NCI-H226 (cell line): ENCODE measurements at regions not wholly inside any gene's neighbourhood (a gene's known extent, or its start where the extent isn't known, plus 50 kb on each side); places are given as distances from the start of the nearest gene placed in this dataset.
"Not testable (repeated sequence)": the region's sequence is repeated elsewhere in the genome, so short reads cannot be mapped to it uniquely, and the experiment has no call there.

Source experiments
- DNase-seq: peaks from one replicate; pipeline ENCODE4 v3.0.0-alpha.2; 2015

DNA sequence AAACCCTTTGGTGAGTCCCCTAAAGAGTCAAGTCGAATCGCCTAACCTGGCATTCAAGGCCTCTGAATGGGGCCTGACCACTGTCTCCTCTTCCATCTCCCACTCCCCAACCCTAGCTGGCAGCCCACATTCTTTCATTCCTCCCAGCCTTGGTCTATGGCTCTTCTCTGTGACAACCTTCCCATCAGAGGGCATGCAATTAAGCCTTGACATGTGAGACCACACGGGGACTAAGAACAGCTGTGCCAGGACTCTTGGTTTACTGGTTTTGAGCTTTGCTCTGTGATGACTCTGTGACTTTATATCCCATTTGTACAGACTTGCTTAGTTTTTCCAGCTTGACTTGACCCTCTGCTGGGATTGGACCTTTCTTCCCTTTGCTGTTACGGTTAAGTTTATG, 116.6 kb downstream of the BUB3 start:
- no peak for DNase-seq

DNA sequence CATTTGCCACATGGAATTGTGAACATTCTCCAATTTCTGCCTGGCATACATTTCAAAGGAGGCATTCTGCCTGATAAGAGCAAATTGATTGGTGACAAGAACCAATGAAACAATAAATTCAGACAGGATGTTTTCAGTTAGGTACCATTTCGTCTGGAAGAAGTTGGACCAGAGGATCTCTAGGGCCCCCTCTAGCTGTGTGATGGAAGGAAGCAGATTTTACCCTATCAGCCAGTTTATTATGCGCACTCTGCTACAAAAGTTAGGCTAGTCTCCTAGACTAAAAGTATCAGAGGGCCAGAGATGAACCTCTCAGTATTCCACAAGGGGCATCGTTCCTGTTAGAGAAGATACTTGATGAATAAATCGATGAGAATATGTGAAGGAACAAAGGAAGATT, 118.0 kb downstream of the BUB3 start:
- DNase-seq = no peak

GRCh38 chr10:123274306-123275135, 120.3 kb downstream of the BUB3 start:
- no peak for DNase-seq

DNA sequence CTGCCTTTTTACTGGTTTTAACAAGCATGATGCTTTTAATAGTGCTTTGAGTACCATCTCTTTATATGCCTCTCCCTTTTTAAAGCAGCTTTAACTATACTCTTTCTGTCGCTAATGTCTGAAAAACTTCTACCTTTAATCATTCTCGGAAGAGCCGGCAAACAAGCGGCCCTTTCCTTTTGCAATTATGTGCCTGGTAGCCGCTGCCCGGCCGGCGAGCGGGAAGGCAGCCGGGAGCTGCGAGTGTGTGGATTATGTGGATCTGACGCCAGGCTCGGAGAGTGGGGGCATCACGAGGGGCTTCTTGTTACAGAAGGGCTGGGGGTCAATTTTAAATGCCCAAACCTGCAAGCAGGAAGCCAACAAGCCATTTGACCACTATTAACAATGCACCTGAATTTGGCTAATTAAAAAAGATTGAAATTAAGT, 120.9 kb downstream of the BUB3 start:
- DNase-seq = no peak

GRCh38 chr10:123278445-123278844, 124.2 kb downstream of the BUB3 start:
- DNase-seq = no peak

DNA sequence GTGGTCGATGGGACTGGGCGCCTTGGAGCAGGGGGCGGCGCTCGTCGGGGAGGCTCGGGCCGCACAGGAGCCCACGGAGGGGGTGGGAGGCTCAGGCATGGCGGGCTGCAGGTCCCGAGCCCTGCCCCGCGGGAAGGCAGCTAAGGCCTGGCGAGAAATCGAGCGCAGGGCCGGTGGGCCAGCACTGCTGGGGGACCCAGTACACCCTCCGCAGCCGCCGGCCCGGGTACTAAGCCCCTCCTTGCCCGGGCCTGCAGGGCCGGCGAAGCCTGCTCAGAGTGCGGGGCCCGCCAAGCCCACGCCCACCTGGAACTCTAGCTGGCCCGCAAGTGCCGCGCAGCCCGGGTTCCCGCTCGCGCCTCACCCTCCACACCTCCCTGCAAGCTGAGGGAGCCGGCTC, 129.2 kb downstream of the BUB3 start:
- not testable (repeated sequence) for DNase-seq

DNA sequence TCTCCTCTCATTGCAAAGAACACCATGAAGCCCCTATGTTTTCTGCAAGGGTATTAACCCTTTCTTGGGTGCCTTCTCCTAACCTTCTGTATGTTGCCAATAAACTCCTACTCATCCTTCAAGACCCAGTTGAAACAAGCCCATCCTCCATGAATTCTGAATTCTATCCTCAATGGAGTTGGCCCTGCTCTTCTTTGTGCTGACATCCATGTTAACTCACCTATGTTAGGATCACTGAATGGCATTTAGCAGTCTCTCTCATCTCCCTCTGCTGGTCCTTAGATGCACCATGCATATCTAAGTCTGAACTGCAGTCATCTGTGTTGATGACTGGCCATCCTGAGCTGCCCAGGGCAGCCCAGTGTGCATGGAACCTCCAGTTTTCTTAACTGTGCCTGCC, 129.8 kb downstream of the BUB3 start:
- DNase-seq = no peak

- DNase-seq = peak; percentile 85
Measured at GRCh38 chr10:123287594-123288247, 133.5 kb downstream of the BUB3 start.

DNA sequence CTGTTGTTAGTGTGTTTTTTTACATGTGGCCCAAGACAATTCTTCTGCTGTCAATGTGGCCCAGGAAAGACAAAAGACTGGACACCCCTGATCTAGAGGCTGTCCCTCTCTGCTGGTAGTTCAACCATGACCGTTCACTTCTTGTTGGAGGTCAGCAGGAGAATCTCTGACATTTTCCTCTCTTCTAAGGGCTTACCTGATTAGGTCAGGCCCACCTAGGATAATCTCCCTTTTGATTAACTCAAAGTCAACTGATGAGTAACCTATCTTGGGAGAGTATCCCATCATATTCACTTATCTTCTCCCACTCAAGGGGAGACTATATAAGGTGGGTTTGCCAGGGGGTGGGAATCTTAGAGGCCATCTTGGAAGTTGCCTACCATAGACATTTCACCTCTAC, 135.2 kb downstream of the BUB3 start:
- no peak for DNase-seq

DNA sequence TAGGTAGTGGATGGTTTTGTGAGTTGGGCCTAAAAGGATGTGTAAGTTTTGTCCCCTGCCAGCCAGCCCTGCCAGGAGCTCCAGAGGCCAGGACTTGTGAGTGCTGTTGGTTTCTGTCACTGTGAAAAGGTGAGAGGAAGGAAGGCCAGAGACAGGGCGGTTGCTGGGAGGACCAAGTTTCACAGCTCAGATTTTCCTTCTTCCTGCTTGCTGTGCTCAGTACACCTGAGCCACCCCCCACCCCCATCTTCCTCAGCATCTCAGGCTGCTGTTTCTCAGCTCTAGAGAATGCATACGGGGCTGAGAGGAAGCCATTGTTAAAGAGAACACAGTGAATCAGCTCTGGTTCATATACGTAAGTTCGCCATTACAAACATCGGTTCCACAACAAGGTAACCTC, 139.9 kb downstream of the BUB3 start:
- no peak for DNase-seq

GRCh38 chr10:123294886-123295285, 140.7 kb downstream of the BUB3 start:
- DNase-seq = no peak

- no peak for DNase-seq
Measured at GRCh38 chr10:123295644-123296043, 141.4 kb downstream of the BUB3 start.

DNA sequence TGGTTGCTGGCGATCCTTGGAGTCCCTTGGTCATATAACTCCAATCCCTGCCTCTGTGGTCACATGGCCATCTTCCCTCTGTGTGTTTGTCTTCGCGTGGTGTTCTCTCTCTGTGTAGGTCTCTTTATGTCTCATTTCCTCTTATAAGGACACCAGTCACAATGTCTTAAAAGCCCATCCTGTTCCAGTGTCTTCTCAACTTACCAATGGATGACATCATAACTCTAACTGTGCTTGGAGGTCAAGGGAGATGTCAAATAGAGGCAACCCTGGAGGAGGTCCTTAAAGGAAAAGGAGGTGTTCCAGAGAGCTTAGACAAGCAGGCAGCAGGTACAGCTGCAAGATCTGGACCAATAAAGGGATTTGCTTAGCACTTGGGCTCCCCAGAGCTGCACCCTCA, 143.0 kb downstream of the BUB3 start:
- no peak for DNase-seq

- no peak for DNase-seq
Measured at GRCh38 chr10:123298583-123298982, 144.4 kb downstream of the BUB3 start.

- DNase-seq = no peak
Measured at GRCh38 chr10:123299598-123299997, 145.4 kb downstream of the BUB3 start.

DNA sequence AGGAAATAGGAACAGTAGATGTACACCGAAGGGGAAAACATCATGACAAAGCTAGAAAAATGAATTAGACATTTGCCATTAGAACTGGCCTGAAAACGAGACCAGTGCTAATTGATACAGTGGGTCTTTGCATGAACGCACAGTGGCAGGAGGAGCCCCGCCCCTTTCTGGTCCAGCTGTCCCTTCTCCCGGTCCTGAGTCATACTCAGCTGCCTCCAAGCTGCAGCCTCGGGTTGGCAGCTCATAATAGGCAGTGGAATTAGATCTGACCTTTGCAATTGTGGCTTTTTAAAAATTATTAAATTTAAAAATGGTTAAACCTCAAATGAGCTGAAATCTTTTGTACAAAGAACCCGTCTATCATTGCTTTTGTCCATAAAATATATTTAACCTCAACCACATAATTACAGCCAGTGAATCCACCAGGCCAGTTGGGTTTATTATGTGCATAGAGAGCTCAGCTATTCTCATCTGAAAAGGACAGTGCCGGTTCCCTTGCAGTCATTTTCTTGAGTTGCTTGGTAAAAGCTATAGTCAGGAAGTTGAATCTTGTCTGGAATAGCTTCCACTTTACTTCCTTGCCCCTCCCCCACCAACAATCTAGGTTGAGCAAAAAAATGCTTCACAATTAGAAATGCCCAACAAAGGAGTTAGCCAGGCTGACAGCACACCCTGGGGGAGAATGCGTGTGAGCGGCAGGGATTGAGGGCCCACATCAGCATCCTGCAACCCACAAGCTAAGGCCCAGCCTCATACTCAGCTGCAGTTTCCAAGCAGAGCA, 147.1 kb downstream of the BUB3 start:
- no peak for DNase-seq

- no peak for DNase-seq
Measured at GRCh38 chr10:123303581-123304337, 149.6 kb downstream of the BUB3 start.

GRCh38 chr10:123305671-123306070, 151.5 kb downstream of the BUB3 start:
- no peak for DNase-seq

- no peak for DNase-seq
Measured at GRCh38 chr10:123306290-123306689, 152.1 kb downstream of the BUB3 start.

DNA sequence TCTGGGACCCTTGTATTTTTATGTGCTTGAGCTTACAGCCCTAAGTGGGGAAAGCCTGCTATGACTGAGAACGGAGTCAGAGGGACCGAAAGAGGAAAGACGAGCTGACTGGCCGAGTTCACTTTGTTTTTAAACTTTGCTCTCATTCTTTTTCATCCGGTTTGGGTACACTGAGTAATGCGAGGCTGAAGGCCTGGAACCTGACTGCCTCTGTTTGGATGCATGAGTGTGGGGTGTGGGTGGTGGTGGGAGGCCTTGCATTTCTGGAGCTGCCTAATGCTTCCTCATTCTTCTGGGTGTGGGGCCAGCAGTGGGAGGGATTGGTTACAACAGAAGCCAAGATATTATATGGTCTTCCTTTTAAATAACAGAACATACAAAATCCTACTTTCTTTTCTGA, 155.5 kb downstream of the BUB3 start:
- no peak for DNase-seq

DNA sequence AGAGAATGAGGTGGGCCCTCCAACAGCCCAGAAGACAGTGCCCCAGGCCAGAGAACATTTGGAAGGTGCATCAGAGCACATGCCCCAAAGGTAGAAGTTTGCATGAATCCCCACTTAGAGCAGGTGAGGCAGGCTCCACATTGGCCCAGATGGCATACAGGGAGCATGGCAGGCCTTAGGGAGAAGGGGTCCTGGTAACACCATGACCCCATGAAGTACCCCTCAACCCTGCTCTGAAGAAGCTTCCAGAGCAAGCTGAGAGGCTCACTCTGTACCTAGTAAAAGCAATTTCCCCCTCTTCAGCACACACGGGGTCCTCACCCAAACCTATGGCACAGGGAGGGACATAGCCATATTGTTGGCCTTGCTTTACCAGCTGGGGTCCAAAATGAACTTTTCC, 162.6 kb downstream of the BUB3 start:
- DNase-seq = no peak

DNA sequence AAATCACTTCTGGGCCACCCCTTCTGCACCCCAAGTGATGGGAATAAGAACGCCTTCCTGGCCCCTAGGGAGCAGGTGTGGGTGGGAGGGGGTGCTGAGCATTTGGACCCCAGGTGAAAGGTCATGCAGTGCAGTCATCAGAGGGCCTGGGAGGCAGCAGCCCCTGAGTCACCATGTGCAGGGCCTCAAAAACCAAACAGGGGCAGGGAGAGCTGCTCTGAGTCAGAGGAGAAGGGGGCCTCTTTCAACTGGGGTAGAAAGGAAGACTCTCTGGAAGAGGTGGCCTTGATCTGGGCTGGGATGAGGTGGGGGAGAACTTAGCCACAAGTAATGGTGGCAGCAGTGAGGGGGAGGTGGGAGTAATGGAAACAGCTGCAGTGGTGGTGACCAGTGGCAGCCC, 164.3 kb downstream of the BUB3 start:
- DNase-seq = no peak

DNA sequence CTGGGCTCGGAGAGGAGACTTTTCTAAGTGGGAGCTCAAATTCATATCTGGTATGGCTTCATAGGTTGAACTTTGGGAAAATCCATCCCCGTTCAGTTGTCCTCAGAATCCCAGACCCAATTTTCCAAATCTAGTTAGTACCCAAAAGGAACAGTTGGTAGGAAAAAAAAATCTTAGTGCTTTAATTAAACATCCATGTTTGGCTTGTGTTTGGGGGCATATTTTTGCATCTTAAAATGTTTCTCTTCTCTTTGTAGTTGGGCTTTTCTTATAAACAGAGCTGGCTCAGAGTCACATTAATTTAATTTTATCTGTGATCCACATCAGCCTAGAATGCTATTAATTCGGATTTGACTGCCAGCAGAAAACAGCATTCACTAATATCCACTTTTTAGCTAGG, 165.9 kb downstream of the BUB3 start:
- no peak for DNase-seq
